Lung (tissue), 11 donors: ENCODE measurements at regions not wholly inside any gene's neighbourhood (a gene's known extent, or its start where the extent isn't known, plus 50 kb on each side); places are given as distances from the start of the nearest gene placed in this dataset.
A peak's percentile ranks its signal among the peaks of the same experiment; 100 is the strongest.

Source experiments
- ATAC-seq: fragments of 200-7000 bp; cut with Tn5 transposase; one replicate; pipeline ENCODE4 v1.9.1; 2020; ENCODE audit warnings: moderate number of reproducible peaks; ENCODE audit not compliant: insufficient read depth, low FRiP score
- DNase-seq, 3 donors: peaks; one replicate each; pipeline ENCODE4 v3.0.0-alpha.2; 2013 to 2017
- H3K27ac ChIP-seq, 2 donors: one replicate each; pipeline ENCODE4 v1.5.1; 2013; ENCODE audit warnings: mild to moderate bottlenecking in 2 of 2, moderate library complexity in 2 of 2, control low read depth in 1 of 2, inconsistent platforms in 1 of 2, low read depth in 1 of 2, low read length in 1 of 2
- H3K27me3 ChIP-seq, 3 donors: one replicate each; pipeline ENCODE4 v1.5.1; 2013; ENCODE audit warnings: low read length in 2 of 3; ENCODE audit not compliant: control insufficient read depth in 3 of 3, insufficient read depth in 3 of 3
- H3K36me3 ChIP-seq, 4 donors: one replicate each; pipeline ENCODE4 v1.5.1; 2013; ENCODE audit warnings: low read length in 4 of 4, mild to moderate bottlenecking in 1 of 4, moderate library complexity in 1 of 4; ENCODE audit not compliant: control insufficient read depth in 4 of 4, insufficient read depth in 4 of 4
- H3K4me1 ChIP-seq, 5 donors: one replicate each; pipeline ENCODE4 v1.5.1; 2013; ENCODE audit warnings: low read length in 5 of 5, mild to moderate bottlenecking in 2 of 5, moderate library complexity in 1 of 5; ENCODE audit not compliant: control insufficient read depth in 5 of 5, insufficient read depth in 5 of 5
- H3K4me3 ChIP-seq: one replicate; pipeline ENCODE4 v1.5.1; 2013; ENCODE audit warnings: mild to moderate bottlenecking, control low read depth, moderate library complexity
- H3K9ac ChIP-seq, 2 donors: one replicate each; pipeline ENCODE4 v1.5.1; 2013; ENCODE audit warnings: low read length in 2 of 2, control low read depth in 1 of 2; ENCODE audit not compliant: insufficient read depth in 1 of 2
- H3K9me3 ChIP-seq, 4 donors: one replicate each; pipeline ENCODE4 v1.5.1; 2013; ENCODE audit warnings: low read length in 3 of 4, mild to moderate bottlenecking in 1 of 4, moderate library complexity in 1 of 4; ENCODE audit not compliant: control insufficient read depth in 4 of 4, insufficient read depth in 3 of 4
- WGBS, 2 donors: extraction: QIAGEN DNeasy Blood & Tissue Kit; methylation state at CpG; one replicate each; pipeline ENCODE4 v1.1.7; 2013; 5-methylcytosine and 5-hydroxymethylcytosine counted together
- TF ChIP-seq, protein P1 (sequence below): IDR thresholded peaks from 2 replicates; pipeline ENCODE4 v1.5.1; 2012; ENCODE audit warnings: mild to moderate bottlenecking; ENCODE audit errors: control extremely low read depth, extremely low read depth
- donor health status: control.
- donor health status: control.
- donor health status: Bipolar disorder and iron deficiency.
- donor health status: healthy.
- donor health status: DM: yes; HTN: yes; CAD: no.

GRCh38 chr7:155881471-155882350 is 69.4 kb upstream of the SHH start:
- Histone ChIP-seq H3K9me3 (peaks cover 0 to 3% (median 0%) of the 10 kb centered on the region in 4 donors), H3K4me3 (no peak overlapping the region), H3K4me1 (peaks cover 0 to 3% (median 0%) of the 10 kb centered on the region in 5 donors), H3K36me3 (no peaks in the 10 kb centered on the region), H3K27me3 (no peaks in the 10 kb centered on the region), H3K27ac (no peak overlapping the region), H3K9ac (no peak overlapping the region)
- ATAC-seq (no peak), DNase-seq (peak in 1 of 3 donors; percentile 6)
- TF ChIP-seq, protein P1, sequence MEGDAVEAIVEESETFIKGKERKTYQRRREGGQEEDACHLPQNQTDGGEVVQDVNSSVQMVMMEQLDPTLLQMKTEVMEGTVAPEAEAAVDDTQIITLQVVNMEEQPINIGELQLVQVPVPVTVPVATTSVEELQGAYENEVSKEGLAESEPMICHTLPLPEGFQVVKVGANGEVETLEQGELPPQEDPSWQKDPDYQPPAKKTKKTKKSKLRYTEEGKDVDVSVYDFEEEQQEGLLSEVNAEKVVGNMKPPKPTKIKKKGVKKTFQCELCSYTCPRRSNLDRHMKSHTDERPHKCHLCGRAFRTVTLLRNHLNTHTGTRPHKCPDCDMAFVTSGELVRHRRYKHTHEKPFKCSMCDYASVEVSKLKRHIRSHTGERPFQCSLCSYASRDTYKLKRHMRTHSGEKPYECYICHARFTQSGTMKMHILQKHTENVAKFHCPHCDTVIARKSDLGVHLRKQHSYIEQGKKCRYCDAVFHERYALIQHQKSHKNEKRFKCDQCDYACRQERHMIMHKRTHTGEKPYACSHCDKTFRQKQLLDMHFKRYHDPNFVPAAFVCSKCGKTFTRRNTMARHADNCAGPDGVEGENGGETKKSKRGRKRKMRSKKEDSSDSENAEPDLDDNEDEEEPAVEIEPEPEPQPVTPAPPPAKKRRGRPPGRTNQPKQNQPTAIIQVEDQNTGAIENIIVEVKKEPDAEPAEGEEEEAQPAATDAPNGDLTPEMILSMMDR: no peak
- 93 to 94% methylated on average over 34 of the region's 34 CpGs for WGBS, 2 donors

DNA sequence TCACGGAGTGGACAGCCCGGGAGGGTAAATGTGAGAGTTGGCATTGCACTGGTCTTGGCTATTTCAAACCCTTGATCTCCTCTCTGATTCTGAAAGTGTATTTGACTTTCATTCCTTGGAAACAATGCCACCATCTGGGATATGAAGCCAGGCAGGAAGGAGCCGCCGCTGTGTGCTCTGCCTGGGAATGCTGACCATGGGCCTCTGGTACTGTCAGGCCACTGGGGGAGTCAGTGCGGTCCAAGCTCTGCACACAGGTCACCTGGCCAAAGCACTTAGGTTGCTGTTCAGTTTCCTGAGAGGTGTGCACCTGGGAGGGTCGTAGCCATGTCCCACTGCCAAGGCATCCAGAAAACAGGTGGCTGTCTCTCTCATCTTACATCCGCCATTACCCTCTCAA is 68.5 kb upstream of the SHH start:
- H3K4me1 ChIP-seq: peaks cover 0 to 3% (median 0%) of the 10 kb centered on the region in 5 donors
- TF ChIP-seq, protein P1: no peak
- no peak for DNase-seq
- no peak overlapping the region for H3K27ac ChIP-seq
- H3K27me3 ChIP-seq: no peaks in the 10 kb centered on the region
- no peak for ATAC-seq
- no peak overlapping the region for H3K9ac ChIP-seq
- WGBS, 2 donors: 90 to 94% methylated on average over 7 of the region's 7 CpGs
- no peak overlapping the region for H3K4me3 ChIP-seq
- H3K9me3 ChIP-seq: peaks cover 0 to 3% (median 0%) of the 10 kb centered on the region in 4 donors
- H3K36me3 ChIP-seq: no peaks in the 10 kb centered on the region

DNA sequence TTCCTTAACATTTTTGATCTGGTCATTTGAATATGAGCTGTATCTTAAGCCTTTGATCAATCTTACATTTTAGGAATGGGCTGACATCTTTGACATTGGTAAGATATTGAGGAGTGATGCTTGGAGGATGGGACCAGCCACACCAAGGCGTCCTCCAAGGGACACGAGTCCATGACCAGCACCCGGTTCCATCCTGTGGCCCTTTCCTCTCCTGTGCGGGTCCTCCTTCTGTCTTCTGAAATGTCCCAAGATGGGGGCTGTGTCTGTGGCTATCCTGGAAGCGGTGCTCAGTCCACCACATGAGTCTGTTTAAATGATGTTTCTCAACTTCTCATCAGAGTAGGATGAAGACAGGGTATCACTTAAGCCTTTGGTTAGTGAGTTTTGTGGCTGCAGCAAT is 67.3 kb upstream of the SHH start:
- H3K27me3 ChIP-seq: no peaks in the 10 kb centered on the region
- TF ChIP-seq, protein P1: no peak
- no peak overlapping the region for H3K9ac ChIP-seq
- H3K36me3 ChIP-seq: no peaks in the 10 kb centered on the region
- H3K4me1 ChIP-seq: no peaks in the 10 kb centered on the region
- peaks cover 0 to 3% (median 0%) of the 10 kb centered on the region in 4 donors for H3K9me3 ChIP-seq
- DNase-seq (no peak), ATAC-seq (no peak)
- H3K4me3 ChIP-seq: no peak overlapping the region
- no peak overlapping the region for H3K27ac ChIP-seq
- WGBS, 2 donors: 91 to 93% methylated on average over 5 of the region's 5 CpGs
